Mesothelial cell of epicardium (in vitro differentiated cells): ENCODE measurements at regions not wholly inside any gene's neighbourhood (a gene's known extent, or its start where the extent isn't known, plus 50 kb on each side); places are given as distances from the start of the nearest gene placed in this dataset.

Experiments used
- DNase-seq, 2 experiments: peaks; one replicate each; pipeline ENCODE4 v3.0.0; 2021; ENCODE audit warnings: low spot score in 2 of 2; ENCODE audit not compliant: unreplicated experiment in 2 of 2
- H3K27ac Mint-ChIP-seq: 2 replicates; pipeline ENCODE4 v1.8.0; 2021; ENCODE audit warnings: mixed read lengths
- H3K27me3 Mint-ChIP-seq: 2 replicates; pipeline ENCODE4 v1.8.0; 2021; ENCODE audit warnings: low read depth, mixed read lengths
- H3K36me3 Mint-ChIP-seq: 2 replicates; pipeline ENCODE4 v1.8.0; 2021; ENCODE audit warnings: mixed read lengths
- H3K4me1 Mint-ChIP-seq: 2 replicates; pipeline ENCODE4 v1.8.0; 2021; ENCODE audit warnings: mixed read lengths
- H3K4me3 Mint-ChIP-seq: 2 replicates; pipeline ENCODE4 v1.8.0; 2021; ENCODE audit warnings: mild to moderate bottlenecking, moderate library complexity, mixed read lengths
- H3K9me3 Mint-ChIP-seq: 2 replicates; pipeline ENCODE4 v1.8.0; 2021; ENCODE audit warnings: mixed read lengths
- CTCF ChIP-seq: fragments of 200-600 bp; sonication (generic); IDR thresholded peaks from one replicate; pipeline ENCODE4 v1.5.0; 2021; ENCODE audit warnings: antibody characterized with exemption; ENCODE audit not compliant: unreplicated experiment

- no peak overlapping the region for H3K4me3 Mint-ChIP-seq
- no peak for TF ChIP-seq CTCF
- peaks cover 4% of the 10 kb centered on the region for H3K9me3 Mint-ChIP-seq
- no peaks in the 10 kb centered on the region for H3K27me3 Mint-ChIP-seq
- H3K36me3 Mint-ChIP-seq: no peaks in the 10 kb centered on the region
- DNase-seq: no peak
- peaks cover 7% of the 10 kb centered on the region for H3K4me1 Mint-ChIP-seq
- no peak overlapping the region for H3K27ac Mint-ChIP-seq
Observed at GRCh38 chr20:56764671-56765070, 135.6 kb downstream of the TFAP2C start.

- Mint-ChIP-seq H3K27me3 (no peaks in the 10 kb centered on the region), H3K4me1 (peaks cover 12% of the 10 kb centered on the region), H3K36me3 (no peaks in the 10 kb centered on the region), H3K27ac (no peak overlapping the region), H3K4me3 (no peak overlapping the region), H3K9me3 (peaks cover 4% of the 10 kb centered on the region)
- DNase-seq: no peak
- no peak for TF ChIP-seq CTCF
Observed at GRCh38 chr20:56765172-56766073, 136.3 kb downstream of the TFAP2C start.

- TF ChIP-seq CTCF: no peak
- Mint-ChIP-seq H3K27ac (no peak overlapping the region), H3K9me3 (peaks cover 4% of the 10 kb centered on the region), H3K4me1 (peaks cover 12% of the 10 kb centered on the region), H3K27me3 (no peaks in the 10 kb centered on the region), H3K36me3 (no peaks in the 10 kb centered on the region), H3K4me3 (no peak overlapping the region)
- no peak for DNase-seq
Observed at GRCh38 chr20:56766528-56766927, 137.4 kb downstream of the TFAP2C start.

GRCh38 chr20:56769921-56770600 lies 141.0 kb downstream of the TFAP2C start:
- peaks cover 4% of the 10 kb centered on the region for H3K9me3 Mint-ChIP-seq
- H3K27me3 Mint-ChIP-seq: no peaks in the 10 kb centered on the region
- no peaks in the 10 kb centered on the region for H3K36me3 Mint-ChIP-seq
- H3K4me3 Mint-ChIP-seq: no peak overlapping the region
- DNase-seq: no peak
- H3K27ac Mint-ChIP-seq: no peak overlapping the region
- H3K4me1 Mint-ChIP-seq: peaks cover 18% of the 10 kb centered on the region
- no peak for TF ChIP-seq CTCF

- Mint-ChIP-seq H3K4me1 (peaks cover 13% of the 10 kb centered on the region), H3K36me3 (no peaks in the 10 kb centered on the region), H3K9me3 (peaks cover under 1% of the 10 kb centered on the region), H3K27ac (no peak overlapping the region), H3K4me3 (no peak overlapping the region), H3K27me3 (no peaks in the 10 kb centered on the region)
- no peak for TF ChIP-seq CTCF
- no peak for DNase-seq
Observed at GRCh38 chr20:56773749-56774148, 144.6 kb downstream of the TFAP2C start.
